IMR-90 (cell line): ENCODE measurements at regions not wholly inside any gene's neighbourhood (a gene's known extent, or its start where the extent isn't known, plus 50 kb on each side); places are given as distances from the start of the nearest gene placed in this dataset.
A peak's percentile ranks its signal among the peaks of the same experiment; 100 is the strongest.

Experiments used
- ATAC-seq: fragments of 200-7000 bp; cut with Tn5 transposase; 2 replicates; pipeline ENCODE4 v1.9.1; 2020; ENCODE audit warnings: low read depth, mild to moderate bottlenecking, moderate library complexity
- BruUV-seq: library from RNA; stranded (reverse); fragments of 400-500 nt; replicated peaks from 2 replicates; lab custom pipeline; 2021; lab: Mats Ljungman, UMichigan
- CTCF ChIA-PET: fragments of 300-600 bp; formaldehyde crosslinking; extraction: SDS; loops from one replicate; lab custom pipeline; 2021; ENCODE audit warnings: antibody characterized with exemption; lab: Yijun Ruan, JAX
- POLR2A ChIA-PET: fragments of 300-600 bp; sonication (Branson Sonifier 250); formaldehyde crosslinking; loops from one replicate; lab custom pipeline; 2022; ENCODE audit warnings: antibody characterized with exemption; ENCODE audit not compliant: unreplicated experiment; lab: Charles Lee
- DNase-seq: peaks from one replicate; pipeline ENCODE4 v3.0.0; 2013
- H2AFZ ChIP-seq: replicated peaks from 2 replicates; pipeline ENCODE3; 2013; ENCODE audit warnings: low read length, mild to moderate bottlenecking; ENCODE audit not compliant: poor library complexity
- H2AK5ac ChIP-seq: 2 replicates; pipeline ENCODE4 v1.6.1; 2013; ENCODE audit warnings: low read depth, low read length, inconsistent platforms
- H2AK9ac ChIP-seq: replicated peaks from 2 replicates; pipeline ENCODE3; 2013; ENCODE audit warnings: mild to moderate bottlenecking, low read depth, low read length, moderate library complexity; ENCODE audit not compliant: poor library complexity
- H2BK120ac ChIP-seq: 2 replicates; pipeline ENCODE4 v1.6.1; 2013; ENCODE audit warnings: low read depth, low read length, inconsistent platforms
- H2BK15ac ChIP-seq: 3 replicates; pipeline ENCODE4 v1.6.1; 2013; ENCODE audit warnings: low read depth, low read length, inconsistent platforms
- H2BK20ac ChIP-seq: 2 replicates; pipeline ENCODE4 v1.6.1; 2013; ENCODE audit warnings: low read depth, mild to moderate bottlenecking, inconsistent platforms, low read length, moderate library complexity
- H2BK5ac ChIP-seq: 2 replicates; pipeline ENCODE4 v1.6.1; 2013; ENCODE audit warnings: mild to moderate bottlenecking, low read depth, low read length, inconsistent platforms; ENCODE audit not compliant: poor library complexity, severe bottlenecking
- H3K14ac ChIP-seq: replicated peaks from 2 replicates; pipeline ENCODE4 v1.6.1; 2013; ENCODE audit warnings: low read depth, low read length, inconsistent platforms
- H3K18ac ChIP-seq: 2 replicates; pipeline ENCODE4 v1.6.1; 2013; ENCODE audit warnings: low read depth, low read length, control low read depth
- H3K23ac ChIP-seq: 2 replicates; pipeline ENCODE4 v1.6.1; 2013; ENCODE audit warnings: low read depth, low read length, inconsistent platforms
- H3K27ac ChIP-seq: 2 replicates; pipeline ENCODE4 v1.5.1; 2013; ENCODE audit warnings: mild to moderate bottlenecking, control low read depth, low read length; ENCODE audit not compliant: insufficient read depth
- H3K27me3 ChIP-seq: 2 replicates; pipeline ENCODE4 v1.6.1; 2013; ENCODE audit warnings: low read length; ENCODE audit not compliant: control insufficient read depth, insufficient read depth
- H3K36me3 ChIP-seq: 2 replicates; pipeline ENCODE4 v1.6.1; 2013; ENCODE audit warnings: low read length, mixed read lengths; ENCODE audit not compliant: control insufficient read depth, insufficient read depth
- H3K4ac ChIP-seq: 2 replicates; pipeline ENCODE4 v1.6.1; 2013; ENCODE audit warnings: low read depth, low read length, inconsistent platforms
- H3K4me1 ChIP-seq: 2 replicates; pipeline ENCODE4 v1.6.1; 2013; ENCODE audit warnings: low read length, mixed read lengths; ENCODE audit not compliant: control insufficient read depth, insufficient read depth
- H3K4me2 ChIP-seq: 2 replicates; pipeline ENCODE4 v1.6.1; 2013; ENCODE audit warnings: low read depth, mild to moderate bottlenecking, control low read depth, low read length, moderate library complexity
- H3K4me3 ChIP-seq: 2 replicates; pipeline ENCODE4 v1.5.1; 2013; ENCODE audit warnings: low read depth, mild to moderate bottlenecking, control low read depth, low read length, moderate library complexity; ENCODE audit not compliant: insufficient read depth
- H3K56ac ChIP-seq: 2 replicates; pipeline ENCODE4 v1.6.1; 2013; ENCODE audit warnings: low read length, inconsistent platforms; ENCODE audit not compliant: insufficient read depth; ENCODE audit errors: extremely low read depth
- H3K79me1 ChIP-seq, 2 experiments: 2 replicates each; pipeline ENCODE4 v1.6.1; 2013; ENCODE audit warnings: low read length in 2 of 2, inconsistent platforms in 1 of 2, low read depth in 1 of 2
- H3K9ac ChIP-seq: 2 replicates; pipeline ENCODE4 v1.6.1; 2013; ENCODE audit warnings: low read depth, low read length, control low read depth
- H3K9me1 ChIP-seq: 2 replicates; pipeline ENCODE4 v1.6.1; 2013; ENCODE audit warnings: low read length, inconsistent platforms; ENCODE audit not compliant: insufficient read depth
- H3K9me3 ChIP-seq: 2 replicates; pipeline ENCODE4 v1.6.1; 2013; ENCODE audit warnings: low read length; ENCODE audit not compliant: control insufficient read depth, insufficient read depth
- H4K20me1 ChIP-seq: 2 replicates; pipeline ENCODE4 v1.6.1; 2013; ENCODE audit warnings: low read length, inconsistent platforms; ENCODE audit not compliant: insufficient read depth
- H4K5ac ChIP-seq: 2 replicates; pipeline ENCODE4 v1.6.1; 2013; ENCODE audit warnings: mild to moderate bottlenecking, low read depth, low read length, control low read depth
- H4K8ac ChIP-seq, 2 experiments: 2 replicates each; pipeline ENCODE4 v1.6.1; 2013; ENCODE audit warnings: low read depth in 2 of 2, low read length in 2 of 2, control low read depth in 1 of 2, inconsistent platforms in 1 of 2
- H4K91ac ChIP-seq: 2 replicates; pipeline ENCODE4 v1.6.1; 2013; ENCODE audit warnings: low read depth, low read length, inconsistent platforms; ENCODE audit not compliant: insufficient read depth
- BHLHE40 ChIP-seq: fragments of 150-350 bp; IDR thresholded peaks from 2 replicates; pipeline ENCODE4 v1.6.1; 2016; ENCODE audit warnings: mild to moderate bottlenecking, low read depth, low read length
- CEBPB ChIP-seq: IDR thresholded peaks from 2 replicates; pipeline ENCODE4 v1.6.1; 2012; ENCODE audit warnings: low read depth, low read length, improper control_type of control experiment
- CHD1 ChIP-seq: IDR thresholded peaks from 2 replicates; pipeline ENCODE4 v1.6.1; 2012; ENCODE audit warnings: low read depth, low read length, improper control_type of control experiment
- CTCF ChIP-seq: conservative IDR thresholded peaks from 2 replicates; pipeline ENCODE4 v1.5.1; 2012; ENCODE audit warnings: mild to moderate bottlenecking, low read depth, low read length, improper control_type of control experiment
- ELK1 ChIP-seq: fragments of 150-350 bp; IDR thresholded peaks from 2 replicates; pipeline ENCODE4 v1.6.1; 2016; ENCODE audit warnings: low read depth, mild to moderate bottlenecking, low read length, moderate library complexity, borderline replicate concordance
- FOS ChIP-seq: fragments of 150-350 bp; IDR thresholded peaks from 2 replicates; pipeline ENCODE4 v1.6.1; 2016; ENCODE audit warnings: low read depth, low read length
- MAFK ChIP-seq: IDR thresholded peaks from 2 replicates; pipeline ENCODE4 v1.6.1; 2012; ENCODE audit warnings: low read depth, low read length, improper control_type of control experiment
- MAZ ChIP-seq: IDR thresholded peaks from 2 replicates; pipeline ENCODE4 v1.6.1; 2012; ENCODE audit warnings: low read depth, mild to moderate bottlenecking, low read length, improper control_type of control experiment, moderate library complexity, borderline replicate concordance
- MXI1 ChIP-seq: IDR thresholded peaks from 2 replicates; pipeline ENCODE4 v1.6.1; 2012; ENCODE audit warnings: low read depth, mild to moderate bottlenecking, low read length, moderate library complexity, borderline replicate concordance
- NFE2L2 ChIP-seq: fragments of 150-350 bp; IDR thresholded peaks from 2 replicates; pipeline ENCODE4 v1.6.1; 2016; ENCODE audit warnings: low read depth, mild to moderate bottlenecking, low read length
- POLR2A ChIP-seq: IDR thresholded peaks from 2 replicates; pipeline ENCODE4 v1.6.1; 2012; ENCODE audit warnings: mild to moderate bottlenecking, low read depth, low read length
- RCOR1 ChIP-seq: IDR thresholded peaks from 2 replicates; pipeline ENCODE4 v1.6.1; 2012; ENCODE audit warnings: mild to moderate bottlenecking, low read length, improper control_type of control experiment; ENCODE audit not compliant: insufficient replicate concordance
- RFX5 ChIP-seq: IDR thresholded peaks from 2 replicates; pipeline ENCODE4 v1.8.0; 2012; ENCODE audit warnings: low read depth, mild to moderate bottlenecking, low read length, moderate library complexity
- SMC3 ChIP-seq: fragments of 150-350 bp; IDR thresholded peaks from 2 replicates; pipeline ENCODE4 v1.6.1; 2016; ENCODE audit warnings: low read depth, mild to moderate bottlenecking, antibody characterized with exemption, low read length, moderate library complexity
- WGBS, 2 experiments: methylation state at CpG; one replicate each; pipeline versions ENCODE4 v1.1.5 to v1.1.7; 2013; ENCODE audit warnings: missing lambda C conversion rate in 2 of 2; ENCODE audit not compliant: insufficient read length in 1 of 2; ENCODE audit errors: extremely low coverage in 2 of 2; 5-methylcytosine and 5-hydroxymethylcytosine counted together
- dilution Hi-C: fragments of 300-500 bp; cut with HindIII; formaldehyde crosslinking; loops from one replicate; pipeline ENCODE4 v1.14.3; 2018; ENCODE audit warnings: low sequenced_read_pairs; ENCODE audit not compliant: unreplicated experiment
- in situ Hi-C: fragments of 300-500 bp; cut with MboI; formaldehyde crosslinking; loops from 3 replicates; pipeline ENCODE4 v1.14.3; 2019; ENCODE audit warnings: low sequenced_read_pairs, inconsistent platforms, mixed read lengths
- intact Hi-C: fragments of 100-400 bp; cut with micrococcal nuclease; formaldehyde crosslinking; loops from 2 replicates; pipeline ENCODE4 v1.10.0; 2022
- TF ChIP-seq, protein P1 (sequence below): fragments of 150-350 bp; IDR thresholded peaks from 2 replicates; pipeline ENCODE4 v1.6.1; 2017; ENCODE audit warnings: mild to moderate bottlenecking, antibody characterized with exemption, low read length, low read depth

- H3K23ac ChIP-seq: peak overlapping the region; percentile 34; the same call in 1 of the 2 replicates
- H2BK5ac ChIP-seq: peak overlapping the region; percentile 35
- peak overlapping the region; percentile 37 for H4K91ac ChIP-seq
- WGBS, 2 experiments: no CpG with 5 or more reads among the region's 2 CpGs
- H3K18ac ChIP-seq: peak overlapping the region; percentile 92
- peak overlapping the region; percentile 46 for H2AFZ ChIP-seq
- ChIA-PET CTCF (interaction anchor here (0.7 kb wide), 1 partner anchor 1604 kb away, joined by 3 read pairs; no protein-coding TSS in a partner anchor), POLR2A (no interaction called here)
- H3K27ac ChIP-seq: peak overlapping the region; percentile 10; the same call in 1 of the 2 replicates
- H3K36me3 ChIP-seq: no peaks in the 10 kb centered on the region
- H3K4me1 ChIP-seq: peaks cover 9% of the 10 kb centered on the region
- dilution Hi-C loops: no loop called here
- H2BK20ac ChIP-seq: peak overlapping the region; percentile 78
- BruUV-seq: no TSS peak
- H2BK15ac ChIP-seq: peak overlapping the region; percentile 87; the same call in 2 of the 3 replicates
- H4K20me1 ChIP-seq: no peaks in the 10 kb centered on the region
- H3K4me2 ChIP-seq: no peak overlapping the region
- H2BK120ac ChIP-seq: peak overlapping the region; percentile 80; the same call in 1 of the 2 replicates
- no peak overlapping the region for H3K56ac ChIP-seq
- H3K9ac ChIP-seq: no peak overlapping the region
- peak overlapping the region; percentile 59 for H4K5ac ChIP-seq
- ATAC-seq (peak; percentile 32), DNase-seq (peak; percentile 77)
- H3K79me1 ChIP-seq: no peaks in the 10 kb centered on the region
- H3K4me3 ChIP-seq: no peak overlapping the region
- peak overlapping the region; percentile 71 for H3K4ac ChIP-seq
- peak overlapping the region; percentile 20 for H2AK9ac ChIP-seq
- peak overlapping the region in 1 of 2 experiments; percentile 53; a peak in 2 of 4 replicates for H4K8ac ChIP-seq
- H3K14ac ChIP-seq: peak overlapping the region; percentile 15
- in situ Hi-C loops: no loop called here
- no peaks in the 10 kb centered on the region for H3K9me1 ChIP-seq
- H3K9me3 ChIP-seq: no peaks in the 10 kb centered on the region
- TF ChIP-seq CEBPB (no peak), BHLHE40 (no peak), MAZ (no peak), ELK1 (no peak), NFE2L2 (no peak), CTCF (no peak), POLR2A (no peak), MAFK (no peak), MXI1 (no peak), FOS (no peak), RCOR1 (no peak), SMC3 (no peak), CHD1 (no peak), RFX5 (no peak)
- TF ChIP-seq, protein P1, sequence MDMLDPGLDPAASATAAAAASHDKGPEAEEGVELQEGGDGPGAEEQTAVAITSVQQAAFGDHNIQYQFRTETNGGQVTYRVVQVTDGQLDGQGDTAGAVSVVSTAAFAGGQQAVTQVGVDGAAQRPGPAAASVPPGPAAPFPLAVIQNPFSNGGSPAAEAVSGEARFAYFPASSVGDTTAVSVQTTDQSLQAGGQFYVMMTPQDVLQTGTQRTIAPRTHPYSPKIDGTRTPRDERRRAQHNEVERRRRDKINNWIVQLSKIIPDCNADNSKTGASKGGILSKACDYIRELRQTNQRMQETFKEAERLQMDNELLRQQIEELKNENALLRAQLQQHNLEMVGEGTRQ: no peak
- intact Hi-C loops: no loop called here
- no peaks in the 10 kb centered on the region for H3K27me3 ChIP-seq
- H2AK5ac ChIP-seq: peak overlapping the region; percentile 77
Measured at GRCh38 chr1:221794079-221794670, 52.3 kb upstream of the DUSP10 start.
